ENCODE measurements at regions not wholly inside any gene's neighbourhood (a gene's known extent, or its start where the extent isn't known, plus 50 kb on each side); places are given as distances from the start of the nearest gene placed in this dataset.

- no peak for TF ChIP-seq POLR2AphosphoS5 (IDR thresholded peaks at IDR 0.05; ENCODE audit: low read depth)
- no peak for TF ChIP-seq CREB1 (CRISPR knock-in tag; IDR thresholded peaks at IDR 0.05; ENCODE audit: low read depth)
- TF ChIP-seq STAT1 (IDR thresholded peaks at IDR 0.05; ENCODE audit: unreplicated experiment): no peak
- TF ChIP-seq EZH2phosphoT487 (IDR thresholded peaks at IDR 0.05; ENCODE audit: unreplicated experiment): no peak
- TF ChIP-seq ZNF331 (CRISPR knock-in tag; IDR thresholded peaks at IDR 0.05; ENCODE audit: low read depth): no peak
- no peak for TF ChIP-seq ZNF114 (CRISPR knock-in tag; IDR thresholded peaks at IDR 0.05)
- TF ChIP-seq, protein P1, sequence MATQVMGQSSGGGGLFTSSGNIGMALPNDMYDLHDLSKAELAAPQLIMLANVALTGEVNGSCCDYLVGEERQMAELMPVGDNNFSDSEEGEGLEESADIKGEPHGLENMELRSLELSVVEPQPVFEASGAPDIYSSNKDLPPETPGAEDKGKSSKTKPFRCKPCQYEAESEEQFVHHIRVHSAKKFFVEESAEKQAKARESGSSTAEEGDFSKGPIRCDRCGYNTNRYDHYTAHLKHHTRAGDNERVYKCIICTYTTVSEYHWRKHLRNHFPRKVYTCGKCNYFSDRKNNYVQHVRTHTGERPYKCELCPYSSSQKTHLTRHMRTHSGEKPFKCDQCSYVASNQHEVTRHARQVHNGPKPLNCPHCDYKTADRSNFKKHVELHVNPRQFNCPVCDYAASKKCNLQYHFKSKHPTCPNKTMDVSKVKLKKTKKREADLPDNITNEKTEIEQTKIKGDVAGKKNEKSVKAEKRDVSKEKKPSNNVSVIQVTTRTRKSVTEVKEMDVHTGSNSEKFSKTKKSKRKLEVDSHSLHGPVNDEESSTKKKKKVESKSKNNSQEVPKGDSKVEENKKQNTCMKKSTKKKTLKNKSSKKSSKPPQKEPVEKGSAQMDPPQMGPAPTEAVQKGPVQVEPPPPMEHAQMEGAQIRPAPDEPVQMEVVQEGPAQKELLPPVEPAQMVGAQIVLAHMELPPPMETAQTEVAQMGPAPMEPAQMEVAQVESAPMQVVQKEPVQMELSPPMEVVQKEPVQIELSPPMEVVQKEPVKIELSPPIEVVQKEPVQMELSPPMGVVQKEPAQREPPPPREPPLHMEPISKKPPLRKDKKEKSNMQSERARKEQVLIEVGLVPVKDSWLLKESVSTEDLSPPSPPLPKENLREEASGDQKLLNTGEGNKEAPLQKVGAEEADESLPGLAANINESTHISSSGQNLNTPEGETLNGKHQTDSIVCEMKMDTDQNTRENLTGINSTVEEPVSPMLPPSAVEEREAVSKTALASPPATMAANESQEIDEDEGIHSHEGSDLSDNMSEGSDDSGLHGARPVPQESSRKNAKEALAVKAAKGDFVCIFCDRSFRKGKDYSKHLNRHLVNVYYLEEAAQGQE (IDR thresholded peaks at IDR 0.05; ENCODE audit: unreplicated experiment): no peak
These were observed 56.1 kb upstream of the MED9 start (continued) for GRCh38 chr17:17420561-17421269.

DNA sequence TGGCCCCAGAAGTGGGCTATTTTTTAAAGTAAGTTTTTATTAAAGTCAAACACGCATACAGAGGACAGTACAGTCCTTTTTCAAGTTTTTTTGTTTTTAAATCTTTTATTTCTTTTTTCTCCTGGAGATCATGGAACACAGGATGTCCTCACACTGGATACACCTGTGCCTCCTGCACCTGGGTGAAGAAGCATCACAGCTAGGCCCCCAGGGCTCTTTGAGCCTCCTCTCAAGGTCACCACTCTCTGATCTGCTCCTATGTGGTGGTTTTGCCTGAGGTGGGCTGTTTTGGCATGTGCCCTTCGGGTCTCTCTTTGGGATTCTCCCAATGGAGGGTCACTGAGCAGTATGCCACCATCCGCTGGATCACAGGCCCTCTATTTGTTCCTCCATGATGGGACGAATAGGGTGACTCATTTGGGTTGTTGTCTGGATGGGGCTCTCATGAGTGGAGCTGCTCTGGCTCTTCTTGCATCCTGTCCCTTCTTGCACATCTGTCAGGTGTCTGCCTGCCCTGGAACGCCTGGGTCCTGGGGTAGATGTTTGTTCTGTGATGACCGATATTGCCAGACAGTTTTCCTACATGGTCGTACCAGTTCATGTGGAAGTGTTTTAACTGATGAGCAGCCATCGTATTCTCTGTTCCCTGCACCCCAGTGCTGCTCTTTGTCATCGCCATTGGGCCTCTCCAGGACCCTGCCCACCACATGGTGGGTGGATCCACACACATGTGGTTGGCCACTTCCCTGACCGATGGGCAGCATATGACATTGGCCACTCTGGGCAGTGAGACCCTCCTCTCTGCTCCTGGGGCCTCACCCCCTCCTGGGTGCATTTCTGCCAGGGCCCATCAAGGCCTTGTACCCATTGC, 55.2 kb upstream of the MED9 start:
- no peak overlapping the region for H3K4me3 Mint-ChIP-seq
- peaks cover 63% of the 10 kb centered on the region for H3K9me3 Mint-ChIP-seq
- no peaks in the 10 kb centered on the region for H3K4me1 Mint-ChIP-seq
- TF ChIP-seq ZNF114 (CRISPR knock-in tag; IDR thresholded peaks at IDR 0.05): no peak
- TF ChIP-seq EZH2 (IDR thresholded peaks at IDR 0.05; ENCODE audit: low read depth, unreplicated experiment): no peak
- no peak for TF ChIP-seq STAT1 (IDR thresholded peaks at IDR 0.05; ENCODE audit: unreplicated experiment)
- TF ChIP-seq NANOG (IDR thresholded peaks at IDR 0.05; ENCODE audit: borderline replicate concordance): no peak
- TF ChIP-seq CTCF (conservative IDR thresholded peaks at IDR 0.05; ENCODE audit: low read depth in 2 of 2): no peak
- TF ChIP-seq CREB1 (CRISPR knock-in tag; IDR thresholded peaks at IDR 0.05; ENCODE audit: low read depth): no peak
- TF ChIP-seq EZH2phosphoT487 (IDR thresholded peaks at IDR 0.05; ENCODE audit: unreplicated experiment): no peak
- no peak for TF ChIP-seq JUNB (IDR thresholded peaks at IDR 0.05; ENCODE audit: unreplicated experiment)
- TF ChIP-seq POLR2AphosphoS5 (IDR thresholded peaks at IDR 0.05; ENCODE audit: low read depth): no peak
- TF ChIP-seq, protein P2, sequence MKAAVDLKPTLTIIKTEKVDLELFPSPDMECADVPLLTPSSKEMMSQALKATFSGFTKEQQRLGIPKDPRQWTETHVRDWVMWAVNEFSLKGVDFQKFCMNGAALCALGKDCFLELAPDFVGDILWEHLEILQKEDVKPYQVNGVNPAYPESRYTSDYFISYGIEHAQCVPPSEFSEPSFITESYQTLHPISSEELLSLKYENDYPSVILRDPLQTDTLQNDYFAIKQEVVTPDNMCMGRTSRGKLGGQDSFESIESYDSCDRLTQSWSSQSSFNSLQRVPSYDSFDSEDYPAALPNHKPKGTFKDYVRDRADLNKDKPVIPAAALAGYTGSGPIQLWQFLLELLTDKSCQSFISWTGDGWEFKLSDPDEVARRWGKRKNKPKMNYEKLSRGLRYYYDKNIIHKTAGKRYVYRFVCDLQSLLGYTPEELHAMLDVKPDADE (IDR thresholded peaks at IDR 0.05): no peak
- TF ChIP-seq ZNF331 (CRISPR knock-in tag; IDR thresholded peaks at IDR 0.05; ENCODE audit: low read depth): no peak

More for the DNA sequence above, 55.2 kb upstream of the MED9 start:
- Histone ChIP-seq H3K4me3 (no peak overlapping the region), H3K4me2 (no peak overlapping the region), H2AFZ (no peak overlapping the region), H3K79me2 (replicated peaks; ENCODE audit: insufficient read depth) (no peaks in the 10 kb centered on the region), H3F3A (replicated peaks; ENCODE audit: low read depth) (no peaks in the 10 kb centered on the region), H3K36me3 (ENCODE audit: insufficient read depth) (no peaks in the 10 kb centered on the region), H3K4me1 (ENCODE audit: insufficient read depth) (no peaks in the 10 kb centered on the region), H3K27me3 (ENCODE audit: insufficient read depth) (no peaks in the 10 kb centered on the region), H4K20me1 (replicated peaks; ENCODE audit: insufficient read depth) (no peaks in the 10 kb centered on the region), H3K27ac (ENCODE audit: low read depth) (no peak overlapping the region), H3K9me2 (ENCODE audit: insufficient read depth) (0 out of 2 replicates have a peak, but pooled peaks cover 3% of the 10 kb centered on the region)
- Mint-ChIP-seq H3K27ac (no peak overlapping the region), H3K36me3 (ENCODE audit: low read depth) (peaks cover 8% of the 10 kb centered on the region), H3K27me3 (ENCODE audit: insufficient read depth, low read depth, poor library complexity) (peaks cover 13% of the 10 kb centered on the region)
- DNase-seq (ENCODE audit: low spot score): no peak
- no peak for ATAC-seq

All from GM23338 (cell line).